Activated CD4-positive, alpha-beta T cell treated with anti-CD3 and anti-CD28 coated beads, Interleukin-2, amount 50 U/mL, for 48 hours (primary cell): ENCODE measurements at regions not wholly inside any gene's neighbourhood (a gene's known extent, or its start where the extent isn't known, plus 50 kb on each side); places are given as distances from the start of the nearest gene placed in this dataset.

Source experiments
- DNase-seq, 2 experiments: peaks; one replicate each; pipeline ENCODE4 v3.0.0-alpha.2; 2020

DNA sequence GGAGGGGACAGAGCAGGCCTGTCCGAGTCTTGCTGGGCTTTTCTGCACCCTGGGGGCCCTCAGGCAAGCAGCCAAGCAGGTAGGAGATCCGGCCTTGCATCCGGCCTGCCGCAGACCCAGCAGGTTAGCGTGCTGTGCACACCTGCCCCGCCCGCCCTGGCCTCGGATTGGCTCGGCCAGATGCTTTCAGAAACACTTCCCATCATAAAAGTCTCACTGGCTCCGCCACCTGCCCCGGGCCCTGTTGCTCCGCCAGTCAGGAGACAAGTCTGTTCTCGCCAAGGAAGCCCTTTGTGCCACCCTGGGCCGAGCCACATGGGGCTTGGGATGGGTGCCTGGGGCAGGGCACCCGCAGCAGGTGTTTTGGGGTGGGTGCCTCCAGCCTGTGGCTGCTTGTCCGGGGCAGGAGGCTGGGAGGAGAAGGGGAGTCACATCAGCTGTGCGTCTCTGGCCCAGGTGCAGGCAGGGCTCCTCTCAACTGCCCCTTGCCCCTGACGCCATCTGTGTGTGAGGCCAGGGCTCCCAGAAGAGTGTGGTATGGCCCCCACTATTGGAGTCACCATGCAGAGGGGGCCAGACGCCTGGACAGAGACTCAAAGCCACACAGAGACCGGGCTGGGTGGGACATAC is 228.2 kb upstream of the GSE1 start:
- DNase-seq, result no peak

DNA sequence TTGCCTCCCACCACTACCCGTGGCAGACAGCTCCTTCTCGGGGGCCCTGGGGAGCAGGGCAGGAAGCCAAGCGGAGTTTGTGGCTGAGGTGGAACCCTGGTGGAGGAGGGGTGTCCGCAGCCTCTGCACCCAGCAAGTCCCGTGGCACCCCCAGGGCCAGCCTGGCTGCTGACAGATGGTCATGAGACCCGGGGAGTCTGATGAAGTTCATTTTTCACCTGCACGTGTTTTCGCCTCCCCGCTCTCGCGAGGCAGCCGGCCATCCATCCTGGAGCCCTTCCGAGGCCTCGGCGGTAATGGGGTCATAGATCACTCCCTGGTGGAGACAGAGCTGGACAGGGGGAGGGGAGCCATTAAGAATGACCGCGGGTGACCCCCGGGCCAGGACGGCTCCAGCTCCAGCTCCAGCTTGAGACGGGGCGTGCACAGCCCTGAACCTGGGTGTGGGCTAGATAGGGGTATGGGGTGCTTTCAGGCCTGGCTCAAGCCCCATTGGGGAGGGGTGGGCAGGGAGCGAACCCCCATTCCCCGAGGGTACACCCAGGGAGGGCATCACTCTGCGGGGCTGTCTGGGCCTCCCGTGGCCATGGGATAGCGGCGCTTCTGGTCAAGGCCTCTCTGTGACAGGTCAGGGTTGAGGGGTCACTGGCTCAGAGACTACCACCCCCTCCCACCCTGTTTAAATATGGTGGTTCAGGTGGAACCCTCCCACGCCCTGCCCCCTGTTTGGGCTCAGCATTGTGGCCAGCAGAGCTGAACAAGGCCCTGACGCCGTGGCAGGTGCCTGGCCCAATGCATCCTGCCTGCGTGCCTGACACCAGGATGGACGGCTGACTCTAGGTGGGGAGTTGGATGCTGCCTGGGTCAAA is 227.4 kb upstream of the GSE1 start:
- no peak for DNase-seq

DNA sequence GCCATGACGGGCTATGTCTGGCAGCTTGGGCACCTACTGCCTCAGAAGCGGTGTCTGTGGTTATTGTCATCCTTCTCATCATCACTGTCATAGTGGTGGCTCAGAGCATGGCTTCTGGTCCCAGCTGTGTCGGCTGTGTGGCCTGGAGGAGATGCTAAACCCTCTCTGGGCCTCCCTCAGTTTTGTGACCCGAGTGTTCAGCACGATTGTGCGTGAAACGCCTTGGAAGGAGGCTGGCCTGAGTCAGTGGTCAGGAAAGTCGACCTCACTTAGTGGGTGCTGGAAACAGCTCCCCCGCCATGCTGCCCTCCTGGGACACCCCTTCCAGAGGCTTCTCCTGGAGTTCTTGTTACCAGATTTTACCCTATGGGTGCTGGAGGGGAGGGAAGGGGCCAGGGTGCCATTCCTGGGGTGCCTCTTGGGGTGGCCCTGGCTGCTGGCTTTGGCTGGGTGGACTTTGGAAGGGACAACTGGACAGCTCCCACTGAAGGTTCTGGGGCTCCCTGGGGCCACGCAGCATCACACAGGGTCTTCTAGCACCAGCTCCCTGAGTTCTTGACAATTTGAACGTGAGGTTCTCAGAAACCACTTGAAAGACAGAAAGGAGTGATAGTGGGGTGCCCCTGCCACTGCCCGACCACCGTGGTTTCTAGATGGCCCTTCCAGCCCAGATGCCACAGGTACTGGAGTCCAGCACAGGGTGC is 226.5 kb upstream of the GSE1 start:
- no peak for DNase-seq

DNA sequence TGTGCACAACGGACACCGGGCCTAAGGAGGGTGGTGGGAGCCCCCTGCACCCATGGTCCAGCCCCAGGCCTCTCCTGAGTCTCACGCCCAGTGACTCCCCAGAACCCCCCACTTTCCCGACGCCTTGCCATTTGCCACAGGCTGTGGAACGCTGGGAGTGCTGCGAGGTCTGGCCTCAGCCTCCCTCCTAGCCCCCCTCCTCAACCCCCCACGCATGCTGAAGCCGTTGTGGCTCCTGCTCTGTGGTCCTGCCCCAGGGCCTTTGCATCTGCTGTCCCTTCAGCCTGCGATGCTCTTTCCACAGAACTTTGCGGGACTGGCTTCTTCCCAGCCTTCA is 226.0 kb upstream of the GSE1 start:
- DNase-seq, result no peak

DNA sequence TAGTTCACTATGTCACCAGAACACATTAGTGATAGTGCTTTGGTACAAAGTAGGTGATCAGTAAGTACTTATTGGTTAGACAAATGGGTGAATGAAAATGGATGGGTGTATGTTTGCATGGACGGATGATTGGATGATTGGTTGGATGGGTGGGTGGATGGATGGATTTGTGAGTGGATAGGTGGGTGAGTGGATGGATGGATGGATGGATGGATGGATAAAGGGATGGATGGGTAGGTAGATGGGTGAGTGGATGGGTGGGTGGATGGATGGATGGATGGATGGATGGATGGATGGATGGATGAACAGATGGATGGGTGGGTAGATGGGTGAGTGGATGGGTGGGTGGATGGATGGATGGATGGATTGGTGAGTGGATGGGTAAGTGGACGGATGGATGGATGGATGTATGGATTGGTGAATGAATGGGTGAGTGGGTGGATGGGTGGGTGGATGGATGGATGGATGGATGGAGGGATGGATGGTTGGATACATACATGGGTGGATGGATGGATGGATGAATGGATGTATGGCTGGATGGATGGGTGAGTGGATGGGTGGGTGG is 225.3 kb upstream of the GSE1 start:
- DNase-seq, result no peak

DNA sequence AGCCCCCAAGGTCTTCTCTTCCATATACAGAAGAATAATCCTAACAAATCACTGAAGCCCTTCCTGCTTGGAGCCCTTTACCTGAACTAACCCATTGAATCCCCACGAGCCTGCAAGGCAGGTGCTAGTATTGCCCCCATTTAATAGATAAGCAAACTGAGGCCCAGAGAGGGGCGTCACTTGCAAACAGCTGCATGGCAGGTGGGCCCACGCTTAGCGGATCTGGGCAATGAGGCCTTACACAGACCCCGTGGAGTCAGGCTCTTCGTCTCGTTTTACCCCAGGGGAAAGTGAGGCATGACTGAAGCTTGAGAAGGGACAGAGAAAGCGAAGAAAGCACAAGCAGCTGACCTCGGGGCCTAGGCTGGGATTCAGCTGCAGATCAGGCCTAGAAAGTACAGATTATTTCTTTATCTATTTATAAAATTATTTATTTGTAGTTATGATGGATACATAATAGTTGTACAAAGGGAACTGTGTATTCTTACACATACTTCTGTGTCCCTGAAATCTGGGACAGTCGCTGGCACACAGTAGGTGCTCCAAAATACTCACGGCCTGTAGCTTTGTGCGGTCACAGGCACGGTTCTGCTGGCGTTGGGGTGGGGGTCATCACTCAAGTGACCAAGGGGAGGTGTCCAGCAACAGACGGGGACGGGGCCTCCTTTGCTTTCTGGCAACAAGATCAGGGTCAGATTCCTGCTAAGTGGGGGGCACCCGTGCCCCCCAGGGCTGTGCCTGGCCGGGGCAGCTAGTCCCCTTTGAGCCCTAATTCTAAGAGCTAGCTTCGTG is 223.2 kb upstream of the GSE1 start:
- no peak for DNase-seq

DNA sequence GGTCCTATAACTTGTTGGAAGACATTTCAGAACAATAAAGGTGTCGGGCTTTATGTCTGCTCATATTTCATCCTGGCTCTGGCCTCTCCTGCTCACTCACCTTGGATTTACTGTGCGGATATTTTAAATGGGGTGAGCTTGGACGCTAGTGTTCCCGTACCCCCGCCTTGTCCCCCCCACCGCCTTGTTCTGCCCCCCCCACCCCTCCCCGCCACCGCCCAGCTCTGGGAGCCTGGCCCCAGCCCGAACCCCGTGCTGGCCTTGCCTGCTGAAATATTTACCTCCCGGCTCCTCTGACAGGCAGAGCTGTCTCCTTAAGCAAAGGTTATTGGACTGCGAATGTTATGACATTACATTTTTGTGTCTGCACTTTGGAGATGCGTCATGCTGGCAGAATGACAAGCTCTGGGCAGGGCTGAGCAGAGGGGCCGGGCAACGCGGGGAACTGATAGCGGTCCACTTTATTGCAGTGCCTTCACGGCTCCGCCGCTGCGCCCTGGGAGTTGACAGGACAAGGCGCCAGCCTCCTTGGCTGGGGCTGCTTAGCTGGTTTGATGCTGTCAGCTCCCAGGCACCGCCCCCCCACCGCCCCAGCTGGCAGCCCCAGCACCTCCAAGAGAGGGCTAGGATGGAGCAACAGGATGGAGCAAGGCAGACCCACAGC is 222.5 kb upstream of the GSE1 start:
- no peak for DNase-seq

DNA sequence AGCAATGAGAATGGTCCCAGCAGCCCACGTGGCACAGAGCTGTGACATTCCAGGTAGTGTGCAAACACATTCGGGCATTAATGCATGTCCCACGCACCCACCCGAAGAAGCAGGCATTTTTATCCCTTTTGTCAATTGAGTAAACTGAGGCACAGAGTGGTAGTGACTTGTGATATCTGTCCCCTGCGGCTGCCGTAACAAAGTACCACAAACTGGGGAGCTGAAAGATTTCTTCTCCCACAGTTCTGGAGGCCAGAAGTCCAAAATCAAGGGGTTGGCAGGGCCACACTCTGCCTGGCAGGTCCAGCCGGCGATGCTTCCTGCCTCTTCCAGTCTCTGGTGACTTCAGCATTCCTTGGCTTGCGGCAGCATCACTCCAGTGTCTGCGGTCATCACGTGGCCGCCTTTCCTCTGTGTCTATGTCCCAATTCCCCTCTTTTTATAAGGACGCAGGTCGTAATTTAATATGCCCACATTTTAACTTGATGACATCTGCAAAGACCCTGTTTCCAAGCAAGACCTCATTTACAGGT is 221.9 kb upstream of the GSE1 start:
- no peak for DNase-seq

DNA sequence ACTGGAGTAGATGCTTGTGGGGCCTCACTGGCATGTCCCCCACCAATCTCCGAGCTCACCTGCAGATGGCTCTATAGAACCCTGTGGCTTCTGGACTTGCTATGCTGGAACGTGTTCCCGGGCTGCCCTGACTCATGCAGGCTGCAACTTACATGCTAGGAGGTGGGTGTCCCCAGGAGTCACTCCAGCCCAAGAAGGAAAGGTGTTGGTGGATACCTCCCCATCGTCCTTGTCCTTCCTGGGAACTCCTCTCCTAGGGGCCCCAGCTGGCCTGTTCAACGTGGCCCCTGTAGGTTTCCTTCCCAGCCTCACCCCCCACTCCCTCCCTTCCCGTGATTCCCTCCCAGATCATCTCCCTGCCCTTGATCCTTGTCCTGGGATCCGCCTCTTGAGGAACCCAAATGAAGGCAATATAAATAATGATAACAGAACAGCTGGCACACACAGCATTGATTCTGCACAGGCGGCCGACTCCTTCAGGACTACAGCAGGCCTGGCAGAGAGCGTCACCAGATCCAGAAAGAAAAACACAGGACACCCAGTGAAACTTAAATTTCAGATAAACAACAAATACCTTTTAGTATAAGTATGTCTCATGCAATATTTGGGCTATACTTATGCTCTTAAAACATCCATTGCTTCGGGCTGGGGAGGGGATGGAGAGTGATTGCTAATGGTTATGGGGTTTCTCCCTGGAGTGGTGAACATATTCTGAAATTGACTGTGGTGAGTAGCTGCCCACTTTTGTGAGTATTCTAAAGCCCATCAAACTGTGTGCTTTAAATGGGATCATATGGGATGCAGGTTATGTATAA is 221.1 kb upstream of the GSE1 start:
- no peak for DNase-seq

DNA sequence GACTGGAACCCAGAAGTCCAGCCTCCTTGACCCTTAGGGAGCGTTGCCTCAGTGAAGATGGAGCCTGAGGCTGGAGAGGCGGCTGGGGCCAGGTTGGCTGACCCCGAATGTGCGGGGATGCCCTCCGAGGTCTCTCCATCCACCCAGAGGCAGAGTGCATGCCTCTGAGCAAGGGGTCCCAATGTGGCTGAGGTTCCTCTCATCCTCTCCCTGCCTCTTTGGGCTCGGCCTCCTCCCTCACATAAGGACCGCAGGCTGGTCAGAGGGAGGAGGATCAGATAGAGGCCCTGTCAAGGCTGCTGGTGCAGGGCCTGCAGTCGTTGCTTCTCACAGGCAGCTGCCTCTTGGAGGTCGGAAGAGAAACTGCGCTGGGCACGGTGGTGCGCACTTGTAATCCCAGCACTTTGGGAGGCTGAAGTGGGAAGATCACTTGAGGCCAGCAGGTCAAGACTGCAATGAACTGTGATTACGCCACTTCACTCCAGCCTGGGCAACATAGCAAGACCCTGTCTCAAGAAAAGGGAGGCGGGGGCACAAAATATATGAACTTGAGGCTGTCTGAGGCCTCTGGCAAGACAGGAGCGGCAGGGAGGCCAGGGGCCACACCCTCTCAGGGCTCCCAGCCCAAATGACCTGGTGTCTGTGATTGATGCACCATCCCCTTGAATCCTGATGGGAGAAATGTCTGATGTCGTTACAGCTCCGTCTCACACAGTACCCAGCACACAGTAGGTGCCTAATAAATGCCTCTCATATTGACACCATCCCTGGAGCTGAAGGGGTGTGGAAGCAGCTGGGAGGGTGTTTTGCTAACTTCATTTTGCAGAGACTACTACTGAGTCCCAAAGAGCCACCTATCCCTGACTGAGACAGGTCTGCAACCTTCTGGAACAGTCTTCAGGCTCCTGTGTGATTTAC is 220.1 kb upstream of the GSE1 start:
- DNase-seq, result no peak

DNA sequence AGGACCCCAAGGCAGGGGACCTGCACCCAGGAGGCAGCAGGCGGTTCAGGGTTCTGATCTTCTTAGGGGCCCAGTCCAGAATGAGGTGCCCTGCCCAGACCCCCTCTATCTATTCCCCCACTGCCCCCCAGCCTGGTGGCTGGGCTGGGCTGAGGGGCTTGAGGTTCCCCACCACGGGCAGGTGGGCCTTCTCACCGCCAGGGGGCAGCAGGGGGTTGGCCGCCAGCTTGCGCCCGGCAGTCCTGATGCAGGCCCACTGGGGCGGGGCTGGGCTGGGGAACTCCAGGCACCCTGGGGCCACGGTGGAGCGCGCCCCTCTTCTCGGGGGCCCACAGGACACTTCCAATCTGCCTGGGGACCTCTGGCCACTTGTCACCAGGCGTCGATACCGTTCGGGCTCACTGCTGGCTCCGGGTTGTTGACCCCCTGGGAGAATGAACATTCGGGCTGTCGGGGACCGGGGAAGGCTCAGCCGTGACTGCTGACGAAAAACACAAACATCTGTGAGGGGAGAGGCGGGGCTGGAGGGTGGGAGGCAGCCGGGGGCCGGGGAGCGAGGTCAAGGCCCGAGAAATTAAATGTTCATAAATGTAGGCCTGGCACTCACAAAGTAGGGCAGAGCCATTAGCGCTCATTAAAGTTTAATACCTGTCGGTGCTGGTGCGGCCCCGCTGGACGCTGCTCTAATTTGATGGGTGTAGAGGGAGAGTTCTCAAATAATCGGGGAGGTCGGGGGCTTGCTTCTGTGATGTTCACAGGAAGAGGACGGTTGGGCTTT is 219.3 kb upstream of the GSE1 start:
- DNase-seq, result peak; percentile 71 to 75

DNA sequence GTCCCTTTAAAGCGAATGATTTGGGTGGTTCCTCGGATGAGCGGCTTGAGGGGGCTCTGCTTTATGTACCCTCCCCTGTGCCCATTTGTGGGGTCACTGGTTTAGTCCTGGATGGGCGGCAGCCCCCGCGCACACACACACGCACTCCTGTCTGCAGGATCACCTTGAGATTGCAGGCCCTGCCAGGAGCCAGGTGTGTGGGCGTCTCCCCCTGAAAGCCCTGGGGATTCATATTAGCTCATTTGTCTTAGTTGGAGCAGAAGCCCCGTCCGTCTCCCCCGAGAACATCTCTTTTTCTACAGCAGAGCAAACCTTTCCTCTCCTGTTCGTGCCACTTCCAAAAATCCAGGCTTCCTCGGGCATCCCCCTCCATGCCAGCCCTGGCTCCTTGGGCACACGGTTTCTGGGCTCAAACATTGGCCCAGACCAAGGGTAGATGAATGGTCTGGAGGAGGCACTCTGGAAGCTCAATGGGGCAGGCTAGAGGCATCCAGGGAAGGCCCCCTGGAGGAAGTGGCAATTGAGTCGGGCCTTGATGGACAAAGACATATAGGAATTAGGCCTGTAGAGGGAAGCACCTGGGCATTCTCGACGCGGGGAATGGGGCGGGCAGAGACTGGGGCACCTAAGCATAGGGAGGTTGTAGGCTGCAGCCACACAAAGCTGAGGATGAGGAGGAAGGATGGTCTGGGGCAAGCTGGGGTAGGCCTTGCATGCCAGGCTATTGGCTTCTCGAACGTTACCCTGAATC is 218.5 kb upstream of the GSE1 start:
- DNase-seq, result no peak

DNA sequence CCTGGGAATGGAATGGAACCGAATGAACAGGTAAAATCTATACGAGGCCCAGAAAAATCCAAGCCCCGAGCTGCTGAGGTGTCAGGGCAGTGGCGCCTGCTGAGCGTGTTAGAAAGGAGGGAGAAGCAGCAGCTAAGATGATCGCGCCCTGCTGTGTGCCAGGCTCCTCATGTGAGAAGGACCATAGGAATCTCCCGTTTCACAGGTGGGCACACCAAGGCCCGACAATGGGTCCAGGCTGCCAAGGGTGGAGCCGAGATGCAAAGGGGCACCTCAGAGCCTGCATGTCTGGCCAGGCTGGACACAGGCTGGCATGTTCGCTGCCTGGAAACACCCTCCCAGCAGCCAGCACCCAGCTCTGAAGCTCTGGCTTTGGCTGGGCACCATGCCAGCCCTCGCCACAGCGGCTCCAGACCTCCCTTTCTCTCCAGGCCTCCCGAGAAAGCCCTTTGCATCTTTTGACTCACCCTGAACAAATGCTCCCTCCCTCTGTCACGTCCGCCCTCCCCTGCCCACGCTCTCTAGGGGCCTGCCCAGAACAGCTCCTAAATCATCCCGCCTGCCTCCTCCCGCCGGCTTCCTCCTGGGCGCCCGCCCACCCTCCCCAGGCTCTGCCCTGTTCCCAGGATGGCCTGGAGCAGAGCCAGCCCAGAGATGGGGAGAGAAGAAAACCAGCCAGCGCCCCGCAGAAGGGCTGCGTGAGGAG is 217.8 kb upstream of the GSE1 start:
- no peak for DNase-seq

DNA sequence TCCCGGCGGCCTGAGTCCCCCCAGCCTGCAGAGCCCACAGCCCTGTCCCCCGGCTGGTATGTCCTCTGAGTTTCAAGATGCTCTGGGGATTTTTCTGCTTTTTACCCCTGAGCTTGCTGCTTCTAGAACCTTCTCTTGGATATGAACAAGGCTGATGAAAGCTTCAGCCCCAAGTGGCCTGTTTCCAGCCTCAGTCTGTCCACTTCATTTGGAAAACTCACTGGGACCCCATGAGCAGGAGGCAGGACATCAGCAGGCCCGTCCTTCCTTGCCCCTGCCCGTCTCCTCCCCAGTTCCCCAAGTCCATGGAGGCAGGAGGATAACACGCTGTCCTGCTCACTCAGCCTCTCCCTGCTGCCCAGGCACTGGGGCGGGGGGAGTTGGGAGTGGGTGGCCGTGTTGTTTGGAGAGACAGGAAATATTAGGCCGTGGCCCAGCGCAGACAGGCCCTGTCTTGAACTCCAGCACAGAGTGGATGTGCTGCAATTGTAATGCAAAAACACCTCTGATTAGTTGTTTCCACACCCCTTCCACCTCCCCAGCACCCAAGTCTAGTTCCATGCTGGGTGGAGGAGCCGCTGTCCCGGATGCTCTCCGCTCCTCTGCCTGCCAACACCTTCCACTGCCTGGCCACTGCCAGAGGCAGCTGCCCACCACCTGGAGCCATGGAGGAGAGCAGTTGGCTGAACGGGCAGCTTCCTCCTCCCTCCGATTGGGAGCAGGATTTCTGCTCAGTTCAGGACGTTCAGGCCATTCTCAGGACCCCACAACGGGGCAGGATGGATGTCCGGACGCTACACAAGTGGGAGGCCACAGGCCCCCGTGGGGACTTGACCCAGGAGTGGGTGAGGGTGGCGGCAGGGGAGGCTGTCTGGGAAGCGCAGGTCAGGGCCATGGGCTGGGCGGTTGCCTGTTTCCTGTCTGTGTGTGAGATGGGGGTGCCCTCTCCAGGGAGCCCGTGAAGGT is 216.9 kb upstream of the GSE1 start:
- no peak for DNase-seq

DNA sequence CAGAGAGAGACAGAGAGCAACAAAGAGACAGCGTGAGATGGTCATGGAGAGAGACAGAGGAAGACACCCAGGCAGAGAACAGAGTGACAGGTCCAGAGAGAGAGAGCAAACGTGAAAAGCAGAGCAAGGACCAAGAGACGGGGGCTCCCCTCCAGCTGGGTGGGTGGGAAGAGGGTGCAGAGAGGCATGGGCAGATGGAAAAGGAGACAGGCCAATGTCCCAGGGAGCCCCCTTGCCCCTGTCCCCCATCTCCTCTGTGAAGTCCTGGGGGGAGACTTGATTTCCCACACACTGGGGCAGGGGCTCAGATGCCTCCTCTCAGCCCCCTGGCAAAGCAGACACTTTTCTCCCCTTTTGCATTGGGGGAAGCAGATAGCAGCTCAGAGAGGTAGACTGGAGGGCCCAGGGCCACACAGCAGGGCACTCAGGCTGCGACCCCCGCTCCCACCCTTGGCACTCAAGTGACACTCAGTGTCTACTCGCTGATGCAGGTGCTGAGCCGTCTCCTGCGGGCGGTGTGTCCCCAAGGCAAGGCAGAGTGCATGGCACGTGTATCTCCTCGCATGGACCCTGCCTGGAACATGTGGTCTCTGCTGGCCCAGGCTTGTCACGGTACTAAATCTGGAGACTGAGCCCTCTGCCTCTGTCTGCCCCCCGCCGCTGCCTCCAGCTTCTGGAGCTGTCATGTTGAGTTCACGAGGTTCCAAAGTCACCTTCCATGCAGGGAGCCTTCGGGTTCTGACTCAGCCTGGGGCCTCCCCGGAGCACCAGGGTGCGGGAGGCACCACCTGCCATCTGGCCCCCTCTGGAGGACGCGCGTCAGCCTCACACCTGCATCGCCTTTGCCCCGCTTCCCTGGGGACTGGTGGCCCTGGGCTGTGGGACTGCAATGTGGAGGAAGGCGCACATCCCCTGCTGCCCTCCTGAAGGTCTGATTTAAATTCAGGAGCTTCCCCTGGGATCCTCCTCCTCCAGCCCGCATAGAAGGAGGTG is 215.9 kb upstream of the GSE1 start:
- no peak for DNase-seq
